ENCODE measurements at regions not wholly inside any gene's neighbourhood (a gene's known extent, or its start where the extent isn't known, plus 50 kb on each side); places are given as distances from the start of the nearest gene placed in this dataset.

DNA sequence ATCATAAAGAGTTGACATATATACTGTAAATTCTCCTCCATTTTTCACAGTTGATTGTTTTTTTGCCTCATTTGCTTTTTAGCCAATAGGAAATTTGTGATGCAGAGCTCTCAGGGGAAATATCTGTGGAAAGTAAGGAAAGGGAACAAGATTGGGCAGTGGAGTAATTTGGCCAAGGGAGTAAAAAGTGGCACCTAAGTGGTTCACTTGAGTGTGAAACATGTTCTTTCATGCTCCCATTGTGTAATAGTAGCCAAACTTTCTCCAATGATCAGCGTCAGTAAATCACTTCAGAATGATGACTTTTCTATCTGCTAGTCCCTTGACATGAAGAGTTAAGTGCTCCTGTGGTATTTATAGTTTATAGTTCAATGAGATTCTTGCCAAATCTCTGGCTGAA, 141.9 kb upstream of the KCNJ3 start:
- CTCF ChIA-PET, result no interaction called here
- intact Hi-C loops (cut with micrococcal nuclease; ENCODE audit: unreplicated experiment) (no loop called here), in situ Hi-C loops (cut with HindIII; ENCODE audit: low pct_unique_long_range_greater_than_20kb, low sequenced_read_pairs) (no loop called here)
- no peaks in the 10 kb centered on the region for H3K9me3 ChIP-seq (ENCODE audit: control insufficient read depth, insufficient read depth, low read depth, low read length)
- no peak for DNase-seq (ENCODE audit: low read depth, low spot score)
- no peak for ATAC-seq
- POLR2A ChIA-PET, result no interaction called here
- H3K27me3 ChIP-seq (ENCODE audit: control insufficient read depth, insufficient read depth, low read length), result no peaks in the 10 kb centered on the region
- H3K4me3 ChIP-seq (ENCODE audit: low read depth in 2 of 2, low read length in 2 of 2), result no peak overlapping the region
- TF ChIP-seq TCF7L2 (IDR thresholded peaks at IDR 0.05; ENCODE audit: low read depth, low read length) (no peak), SIN3A (IDR thresholded peaks at IDR 0.05; ENCODE audit: borderline replicate concordance, insufficient read depth, low read depth, low read length) (no peak)
- no peaks in the 10 kb centered on the region for H3K4me1 ChIP-seq (ENCODE audit: control insufficient read depth, insufficient read depth, low read length)
- H3K27ac ChIP-seq (ENCODE audit: low read length), result no peak overlapping the region
- BruUV-seq (replicated peaks), result no TSS peak
- no peaks in the 10 kb centered on the region for H3K36me3 ChIP-seq (ENCODE audit: control insufficient read depth, insufficient read depth, low read length)

DNA sequence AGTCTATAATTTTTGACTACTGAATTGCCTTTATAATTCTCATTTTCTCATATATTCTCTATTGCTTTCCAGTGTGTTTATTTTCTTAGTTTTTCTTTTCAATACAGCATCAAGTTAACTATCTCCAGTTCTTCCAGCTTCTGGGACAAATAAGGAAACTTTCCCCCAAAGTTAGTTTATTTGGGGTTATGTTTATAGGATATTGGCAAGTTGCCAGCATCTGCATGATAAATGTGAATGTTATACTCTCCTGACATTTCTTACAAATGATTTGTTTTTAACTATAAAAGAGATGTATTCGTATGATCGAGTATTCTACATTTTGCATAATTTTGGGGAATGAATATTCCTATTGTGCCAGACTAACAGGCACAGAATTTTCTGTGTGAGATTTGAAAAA, 140.6 kb upstream of the KCNJ3 start:
- Histone ChIP-seq H3K4me3 (ENCODE audit: low read depth in 2 of 2, low read length in 2 of 2) (no peak overlapping the region), H3K36me3 (ENCODE audit: control insufficient read depth, insufficient read depth, low read length) (no peaks in the 10 kb centered on the region), H3K4me1 (ENCODE audit: control insufficient read depth, insufficient read depth, low read length) (no peaks in the 10 kb centered on the region), H3K27me3 (ENCODE audit: control insufficient read depth, insufficient read depth, low read length) (no peaks in the 10 kb centered on the region), H3K27ac (ENCODE audit: low read length) (no peak overlapping the region), H3K9me3 (ENCODE audit: control insufficient read depth, insufficient read depth, low read depth, low read length) (no peaks in the 10 kb centered on the region)
- DNase-seq (ENCODE audit: low read depth, low spot score) (no peak), ATAC-seq (no peak)
- ChIA-PET POLR2A (no interaction called here), CTCF (no interaction called here)
- intact Hi-C loops (cut with micrococcal nuclease; ENCODE audit: unreplicated experiment), result no loop called here
- TF ChIP-seq TCF7L2 (IDR thresholded peaks at IDR 0.05; ENCODE audit: low read depth, low read length) (no peak), SIN3A (IDR thresholded peaks at IDR 0.05; ENCODE audit: borderline replicate concordance, insufficient read depth, low read depth, low read length) (no peak), POLR2AphosphoS5 (IDR thresholded peaks at IDR 0.05; ENCODE audit: low read depth, low read length) (no peak)
- TF ChIP-seq, protein P1, sequence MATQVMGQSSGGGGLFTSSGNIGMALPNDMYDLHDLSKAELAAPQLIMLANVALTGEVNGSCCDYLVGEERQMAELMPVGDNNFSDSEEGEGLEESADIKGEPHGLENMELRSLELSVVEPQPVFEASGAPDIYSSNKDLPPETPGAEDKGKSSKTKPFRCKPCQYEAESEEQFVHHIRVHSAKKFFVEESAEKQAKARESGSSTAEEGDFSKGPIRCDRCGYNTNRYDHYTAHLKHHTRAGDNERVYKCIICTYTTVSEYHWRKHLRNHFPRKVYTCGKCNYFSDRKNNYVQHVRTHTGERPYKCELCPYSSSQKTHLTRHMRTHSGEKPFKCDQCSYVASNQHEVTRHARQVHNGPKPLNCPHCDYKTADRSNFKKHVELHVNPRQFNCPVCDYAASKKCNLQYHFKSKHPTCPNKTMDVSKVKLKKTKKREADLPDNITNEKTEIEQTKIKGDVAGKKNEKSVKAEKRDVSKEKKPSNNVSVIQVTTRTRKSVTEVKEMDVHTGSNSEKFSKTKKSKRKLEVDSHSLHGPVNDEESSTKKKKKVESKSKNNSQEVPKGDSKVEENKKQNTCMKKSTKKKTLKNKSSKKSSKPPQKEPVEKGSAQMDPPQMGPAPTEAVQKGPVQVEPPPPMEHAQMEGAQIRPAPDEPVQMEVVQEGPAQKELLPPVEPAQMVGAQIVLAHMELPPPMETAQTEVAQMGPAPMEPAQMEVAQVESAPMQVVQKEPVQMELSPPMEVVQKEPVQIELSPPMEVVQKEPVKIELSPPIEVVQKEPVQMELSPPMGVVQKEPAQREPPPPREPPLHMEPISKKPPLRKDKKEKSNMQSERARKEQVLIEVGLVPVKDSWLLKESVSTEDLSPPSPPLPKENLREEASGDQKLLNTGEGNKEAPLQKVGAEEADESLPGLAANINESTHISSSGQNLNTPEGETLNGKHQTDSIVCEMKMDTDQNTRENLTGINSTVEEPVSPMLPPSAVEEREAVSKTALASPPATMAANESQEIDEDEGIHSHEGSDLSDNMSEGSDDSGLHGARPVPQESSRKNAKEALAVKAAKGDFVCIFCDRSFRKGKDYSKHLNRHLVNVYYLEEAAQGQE (IDR thresholded peaks at IDR 0.05; ENCODE audit: insufficient read depth in 1 of 2, low read depth in 2 of 2, low read length in 1 of 2), result no peak
- TF ChIP-seq, protein P2, sequence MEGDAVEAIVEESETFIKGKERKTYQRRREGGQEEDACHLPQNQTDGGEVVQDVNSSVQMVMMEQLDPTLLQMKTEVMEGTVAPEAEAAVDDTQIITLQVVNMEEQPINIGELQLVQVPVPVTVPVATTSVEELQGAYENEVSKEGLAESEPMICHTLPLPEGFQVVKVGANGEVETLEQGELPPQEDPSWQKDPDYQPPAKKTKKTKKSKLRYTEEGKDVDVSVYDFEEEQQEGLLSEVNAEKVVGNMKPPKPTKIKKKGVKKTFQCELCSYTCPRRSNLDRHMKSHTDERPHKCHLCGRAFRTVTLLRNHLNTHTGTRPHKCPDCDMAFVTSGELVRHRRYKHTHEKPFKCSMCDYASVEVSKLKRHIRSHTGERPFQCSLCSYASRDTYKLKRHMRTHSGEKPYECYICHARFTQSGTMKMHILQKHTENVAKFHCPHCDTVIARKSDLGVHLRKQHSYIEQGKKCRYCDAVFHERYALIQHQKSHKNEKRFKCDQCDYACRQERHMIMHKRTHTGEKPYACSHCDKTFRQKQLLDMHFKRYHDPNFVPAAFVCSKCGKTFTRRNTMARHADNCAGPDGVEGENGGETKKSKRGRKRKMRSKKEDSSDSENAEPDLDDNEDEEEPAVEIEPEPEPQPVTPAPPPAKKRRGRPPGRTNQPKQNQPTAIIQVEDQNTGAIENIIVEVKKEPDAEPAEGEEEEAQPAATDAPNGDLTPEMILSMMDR (IDR thresholded peaks at IDR 0.05), result no peak
- in situ Hi-C loops (cut with HindIII; ENCODE audit: low pct_unique_long_range_greater_than_20kb, low sequenced_read_pairs), result no loop called here
- no TSS peak for BruUV-seq (replicated peaks)

DNA sequence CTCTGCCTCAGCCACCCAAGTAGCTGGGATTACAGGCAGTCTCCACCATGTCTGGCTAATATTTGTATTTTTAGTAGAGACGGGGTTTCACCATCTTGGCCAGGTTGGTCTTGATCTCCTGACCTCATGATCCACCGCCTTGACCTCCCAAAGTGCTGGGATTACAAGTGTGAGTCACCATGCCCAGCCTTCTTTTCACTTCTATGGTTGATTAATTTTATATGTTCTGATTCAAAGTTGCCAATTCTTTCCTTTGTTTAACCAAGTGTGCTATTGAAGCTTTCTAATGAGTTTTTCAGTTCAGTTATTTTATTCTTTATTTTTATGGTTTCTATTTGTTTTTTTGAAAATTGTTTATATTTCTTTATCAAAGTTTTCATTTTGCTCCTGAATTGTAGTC, 133.1 kb upstream of the KCNJ3 start:
- ChIA-PET POLR2A (no interaction called here), CTCF (no interaction called here)
- DNase-seq (ENCODE audit: low read depth, low spot score) (no peak), ATAC-seq (no peak)
- no TSS peak for BruUV-seq (replicated peaks)
- no peaks in the 10 kb centered on the region for H3K9me3 ChIP-seq (ENCODE audit: control insufficient read depth, insufficient read depth, low read depth, low read length)
- no peak overlapping the region for H3K4me3 ChIP-seq (ENCODE audit: low read depth in 2 of 2, low read length in 2 of 2)
- intact Hi-C loops (cut with micrococcal nuclease; ENCODE audit: unreplicated experiment), result no loop called here
- in situ Hi-C loops (cut with HindIII; ENCODE audit: low pct_unique_long_range_greater_than_20kb, low sequenced_read_pairs), result no loop called here
- H3K36me3 ChIP-seq (ENCODE audit: control insufficient read depth, insufficient read depth, low read length), result no peaks in the 10 kb centered on the region
- H3K27me3 ChIP-seq (ENCODE audit: control insufficient read depth, insufficient read depth, low read length), result no peaks in the 10 kb centered on the region
- no peak overlapping the region for H3K27ac ChIP-seq (ENCODE audit: low read length)
- H3K4me1 ChIP-seq (ENCODE audit: control insufficient read depth, insufficient read depth, low read length), result no peaks in the 10 kb centered on the region
- no peak for TF ChIP-seq SIN3A (IDR thresholded peaks at IDR 0.05; ENCODE audit: borderline replicate concordance, insufficient read depth, low read depth, low read length)
- TF ChIP-seq POLR2AphosphoS5 (IDR thresholded peaks at IDR 0.05; ENCODE audit: low read depth, low read length), result no peak
- no peak for TF ChIP-seq TCF7L2 (IDR thresholded peaks at IDR 0.05; ENCODE audit: low read depth, low read length)
- TF ChIP-seq, protein P2 (IDR thresholded peaks at IDR 0.05), result no peak
- TF ChIP-seq, protein P1 (IDR thresholded peaks at IDR 0.05; ENCODE audit: insufficient read depth in 1 of 2, low read depth in 2 of 2, low read length in 1 of 2), result no peak

Measured in Panc1 (cell line).